Thoracic aorta (tissue), 2 donors: ENCODE measurements at regions not wholly inside any gene's neighbourhood (a gene's known extent, or its start where the extent isn't known, plus 50 kb on each side); places are given as distances from the start of the nearest gene placed in this dataset.

Experiments used
- ATAC-seq: fragments of 150-250 bp; one replicate; pipeline ENCODE4 v1.8.0; 2017; ENCODE audit warnings: low read depth; ENCODE audit not compliant: insufficient number of reproducible peaks, low FRiP score
- DNase-seq: peaks from one replicate; pipeline ENCODE4 v3.0.0-alpha.2; 2020; ENCODE audit warnings: low spot score
- H3K27ac ChIP-seq, 2 donors: fragments of 200-600 bp; sonication (generic); 1 replicate in 1 of 2; 2 replicates in 1 of 2; pipeline ENCODE4 v1.5.1; 2016; ENCODE audit warnings: mild to moderate bottlenecking in 2 of 2, moderate library complexity in 2 of 2
- H3K27me3 ChIP-seq: fragments of 200-600 bp; sonication (generic); replicated peaks from 2 replicates; pipeline ENCODE4 v1.6.0; 2016; ENCODE audit warnings: mild to moderate bottlenecking; ENCODE audit not compliant: insufficient read depth
- H3K36me3 ChIP-seq: fragments of 200-600 bp; sonication (generic); one replicate; pipeline ENCODE4 v1.5.1; 2016
- H3K4me1 ChIP-seq, 2 donors: fragments of 200-600 bp; sonication (generic); 1 replicate in 1 of 2; 2 replicates in 1 of 2; pipeline versions ENCODE4 v1.5.1 to v1.6.0; 2016; ENCODE audit warnings: low read depth in 2 of 2, mild to moderate bottlenecking in 1 of 2; ENCODE audit not compliant: control insufficient read depth in 1 of 2
- H3K4me3 ChIP-seq: fragments of 200-600 bp; sonication (generic); 2 replicates; pipeline ENCODE4 v1.5.1; 2016; ENCODE audit warnings: mild to moderate bottlenecking
- H3K9me3 ChIP-seq: fragments of 200-600 bp; sonication (generic); 2 replicates; pipeline ENCODE4 v1.5.1; 2016
- CTCF ChIP-seq: fragments of 200-600 bp; sonication (generic); IDR thresholded peaks from one replicate; pipeline ENCODE4 v1.5.1; 2019; ENCODE audit warnings: antibody characterized with exemption

GRCh38 chr7:86328801-86329433 lies 314.8 kb upstream of the GRM3 start:
- TF ChIP-seq CTCF: no peak
- no peak for DNase-seq
- H3K4me1 ChIP-seq: no peaks in the 10 kb centered on the region
- H3K27ac ChIP-seq: no peak overlapping the region
- no peaks in the 10 kb centered on the region for H3K27me3 ChIP-seq
- no peaks in the 10 kb centered on the region for H3K36me3 ChIP-seq
- no peak for ATAC-seq
- no peaks in the 10 kb centered on the region for H3K9me3 ChIP-seq
- H3K4me3 ChIP-seq: no peak overlapping the region

GRCh38 chr7:86326847-86327246 lies 316.9 kb upstream of the GRM3 start:
- ATAC-seq (no peak), DNase-seq (no peak)
- H3K4me1 ChIP-seq: no peaks in the 10 kb centered on the region
- H3K36me3 ChIP-seq: no peaks in the 10 kb centered on the region
- H3K9me3 ChIP-seq: no peaks in the 10 kb centered on the region
- H3K27me3 ChIP-seq: no peaks in the 10 kb centered on the region
- H3K27ac ChIP-seq: no peak overlapping the region
- no peak overlapping the region for H3K4me3 ChIP-seq
- TF ChIP-seq CTCF: no peak

- Histone ChIP-seq H3K4me3 (no peak overlapping the region), H3K4me1 (no peaks in the 10 kb centered on the region), H3K27me3 (no peaks in the 10 kb centered on the region), H3K27ac (no peak overlapping the region), H3K9me3 (no peaks in the 10 kb centered on the region), H3K36me3 (no peaks in the 10 kb centered on the region)
- DNase-seq (no peak), ATAC-seq (no peak)
- no peak for TF ChIP-seq CTCF
Measured at GRCh38 chr7:86320889-86321288, 322.8 kb upstream of the GRM3 start.

- no peak for TF ChIP-seq CTCF
- no peaks in the 10 kb centered on the region for H3K27me3 ChIP-seq
- DNase-seq: no peak
- ATAC-seq: no peak
- no peaks in the 10 kb centered on the region for H3K36me3 ChIP-seq
- H3K27ac ChIP-seq: no peak overlapping the region
- no peaks in the 10 kb centered on the region for H3K4me1 ChIP-seq
- H3K4me3 ChIP-seq: no peak overlapping the region
- H3K9me3 ChIP-seq: no peaks in the 10 kb centered on the region
Measured at GRCh38 chr7:86320341-86320740, 323.4 kb upstream of the GRM3 start.

GRCh38 chr7:86313842-86314241 lies 329.9 kb upstream of the GRM3 start:
- Histone ChIP-seq H3K27me3 (no peaks in the 10 kb centered on the region), H3K4me3 (no peak overlapping the region), H3K4me1 (no peaks in the 10 kb centered on the region), H3K36me3 (no peaks in the 10 kb centered on the region), H3K9me3 (no peaks in the 10 kb centered on the region), H3K27ac (no peak overlapping the region)
- ATAC-seq (no peak), DNase-seq (no peak)
- no peak for TF ChIP-seq CTCF
